HG03439 (cell line): ENCODE measurements at regions not wholly inside any gene's neighbourhood (a gene's known extent, or its start where the extent isn't known, plus 50 kb on each side); places are given as distances from the start of the nearest gene placed in this dataset.
"Not testable (repeated sequence)": the region's sequence is repeated elsewhere in the genome, so short reads cannot be mapped to it uniquely, and the experiment has no call there.

Source experiments
- ATAC-seq: cut with Tn5 transposase; IDR thresholded peaks from one replicate; pipeline ENCODE4 v1.9.1; 2021; ENCODE audit warnings: mild to moderate bottlenecking, moderate library complexity; ENCODE audit not compliant: unreplicated experiment

DNA sequence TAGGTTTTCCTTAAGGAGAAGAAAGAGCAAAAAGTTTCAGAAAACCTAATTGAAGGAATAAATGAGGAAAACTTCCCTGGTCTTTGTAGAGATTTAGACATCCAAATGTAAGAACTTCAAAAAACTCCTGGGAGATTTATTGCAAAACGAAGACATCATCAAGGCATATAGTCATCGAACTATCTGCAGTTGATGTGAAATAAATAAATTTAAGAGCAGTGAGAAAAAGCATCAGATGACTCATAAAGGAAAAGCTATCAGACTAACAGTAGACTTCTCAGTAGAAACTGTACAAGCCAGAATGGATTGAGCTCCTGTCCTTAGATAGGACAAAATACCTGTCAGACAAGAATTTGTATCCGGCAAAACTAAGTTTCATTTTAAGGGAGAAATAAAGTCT is 569.4 kb upstream of the ADAMTS5 start:
- no peak for ATAC-seq

DNA sequence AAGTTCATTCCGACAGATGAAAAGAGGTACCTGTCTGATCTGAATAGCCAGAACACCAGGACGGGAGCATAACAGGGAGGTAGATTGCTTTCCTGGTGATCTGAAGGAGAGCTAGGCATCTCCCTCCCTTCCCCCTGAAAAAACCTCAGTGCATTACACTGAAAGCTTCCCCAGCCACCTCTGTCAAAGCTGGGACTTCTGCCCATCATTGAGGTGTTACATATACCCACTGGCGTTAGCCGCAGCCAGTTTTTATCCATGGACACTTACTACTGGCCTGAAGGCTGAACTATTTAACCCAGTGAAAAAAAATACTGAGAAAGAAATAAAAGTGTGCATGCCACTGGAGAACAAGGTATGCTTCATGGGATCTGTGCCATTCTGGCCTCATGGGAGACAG is 568.3 kb upstream of the ADAMTS5 start:
- no peak for ATAC-seq

DNA sequence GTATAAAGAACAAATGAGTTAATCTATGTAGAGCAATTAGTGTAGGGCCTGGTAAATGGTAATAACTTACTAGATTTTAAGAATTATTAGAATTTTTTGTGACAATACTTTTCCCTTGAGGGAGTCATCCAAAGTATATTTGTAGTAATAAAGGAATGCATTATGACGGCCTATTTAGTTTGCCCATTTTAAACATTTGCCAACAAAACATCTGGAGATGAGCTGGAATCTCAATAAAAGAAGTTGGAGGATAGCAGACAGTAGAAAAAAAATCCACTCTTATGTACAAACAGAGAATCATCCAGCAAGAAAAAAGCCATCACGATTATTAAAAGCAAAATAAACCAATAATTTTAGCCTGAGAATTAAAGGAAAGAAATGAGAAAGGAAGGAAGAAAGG is 567.3 kb upstream of the ADAMTS5 start:
- ATAC-seq: no peak

DNA sequence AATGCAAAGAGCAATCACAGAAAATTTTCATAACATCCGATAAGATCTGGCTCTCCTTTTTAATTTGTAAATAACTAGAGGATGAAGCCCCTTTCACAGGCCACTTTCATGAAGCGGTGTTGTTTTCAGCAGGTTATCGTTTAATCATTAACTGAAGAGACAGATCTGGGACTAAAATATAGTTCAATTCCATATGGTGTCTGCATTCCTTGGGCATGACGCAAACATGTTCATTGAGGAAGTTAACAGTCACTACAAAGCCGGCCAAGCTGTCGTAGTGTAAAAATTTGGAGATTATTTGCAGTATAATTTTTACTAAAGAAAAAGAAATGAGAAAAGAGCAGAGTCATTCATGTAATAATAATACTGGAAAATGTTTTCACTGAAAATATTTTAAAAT is 565.2 kb upstream of the ADAMTS5 start:
- no peak for ATAC-seq

DNA sequence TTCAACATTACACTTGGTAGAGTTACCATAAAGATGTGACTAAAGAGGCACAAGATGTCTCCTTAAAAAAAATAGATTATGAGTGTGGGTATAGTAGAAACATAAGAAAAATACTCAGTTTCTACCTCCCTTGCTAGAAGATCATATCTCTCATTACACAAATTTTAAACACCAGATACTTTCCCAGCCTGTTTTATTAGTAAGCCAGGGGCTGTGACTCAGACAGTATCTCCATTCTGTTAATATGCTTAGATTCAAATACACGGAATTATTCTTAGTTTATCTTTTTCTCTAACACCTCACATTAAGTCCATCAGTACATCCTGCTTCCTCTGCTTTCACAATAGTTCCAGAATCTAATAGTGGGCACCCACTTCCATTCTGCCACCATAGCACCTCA is 561.8 kb upstream of the ADAMTS5 start:
- no peak for ATAC-seq

DNA sequence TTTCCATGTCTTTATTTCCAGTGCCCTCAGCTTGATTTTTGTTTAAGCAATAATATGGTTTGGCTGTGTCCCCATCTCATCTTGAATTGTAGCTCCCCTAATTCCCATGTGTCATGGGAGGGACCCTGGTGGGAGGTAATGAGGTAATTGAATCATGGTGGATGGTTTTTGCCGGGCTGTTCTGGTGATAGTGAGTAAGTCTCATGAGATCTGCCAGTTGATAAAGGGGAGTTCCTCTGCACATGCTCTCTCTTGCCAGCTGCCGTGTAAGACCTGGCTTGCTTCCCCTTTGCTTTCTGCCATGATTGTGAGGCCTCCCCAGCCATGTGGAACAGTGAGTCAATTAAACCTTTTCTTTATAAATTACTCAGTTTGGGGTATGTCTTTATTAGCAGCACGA is 559.6 kb upstream of the ADAMTS5 start:
- no peak for ATAC-seq

DNA sequence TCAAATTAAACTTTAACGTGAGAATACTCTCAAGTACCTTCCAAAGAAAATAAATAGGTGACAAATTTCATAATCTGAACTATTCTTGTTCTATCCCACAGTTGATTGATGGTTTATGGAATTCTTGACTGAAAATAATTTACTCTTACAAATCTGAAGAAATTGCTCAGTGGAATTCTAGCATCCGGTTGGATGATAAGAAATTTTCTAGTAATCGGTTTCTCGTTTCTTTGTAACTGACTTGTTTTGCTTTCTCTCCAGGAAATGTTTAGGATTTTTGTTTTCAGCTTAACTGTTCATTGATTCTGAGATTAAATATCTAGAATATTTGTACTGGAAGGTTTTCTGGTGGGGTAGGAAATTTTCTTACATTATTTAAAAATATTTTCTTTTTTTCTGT is 558.9 kb upstream of the ADAMTS5 start:
- ATAC-seq: no peak

DNA sequence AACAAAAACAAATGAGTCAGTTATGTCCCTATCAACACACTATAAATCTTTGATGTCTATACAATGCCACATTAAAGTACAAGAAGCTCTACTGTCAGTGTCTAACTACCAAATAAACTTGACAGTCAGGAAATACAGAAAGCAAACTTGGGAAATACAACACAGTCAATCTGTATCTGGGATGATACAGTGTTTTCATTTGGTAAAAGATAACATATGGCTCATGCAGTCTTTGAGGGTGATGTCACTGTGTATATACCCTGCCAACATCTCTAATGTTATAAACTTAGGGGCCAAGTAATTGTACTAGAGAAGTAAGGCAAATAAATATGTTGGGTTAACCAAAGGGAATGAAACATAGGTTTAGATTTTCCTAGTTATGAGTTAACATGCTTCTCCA is 552.5 kb upstream of the ADAMTS5 start:
- ATAC-seq: no peak

DNA sequence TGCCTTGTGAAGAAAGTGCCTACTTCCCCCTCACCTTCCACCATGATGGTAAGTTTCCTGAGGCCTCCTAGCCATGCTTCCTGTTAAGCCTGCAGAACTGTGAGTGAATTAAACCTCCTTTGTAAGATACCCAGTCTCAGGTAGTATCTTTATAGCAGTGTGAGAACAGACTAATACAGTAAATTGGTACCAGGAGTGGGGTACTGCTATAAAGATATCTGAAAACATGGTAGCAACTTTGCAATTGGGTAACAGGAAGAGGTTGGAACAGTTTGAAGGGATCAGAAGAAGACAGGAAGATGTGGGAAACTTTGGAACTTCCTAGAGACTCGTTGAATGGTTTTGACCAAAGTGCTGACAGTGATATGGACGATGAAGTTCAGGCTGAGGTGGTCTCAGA is 550.3 kb upstream of the ADAMTS5 start:
- ATAC-seq: not testable (repeated sequence)

DNA sequence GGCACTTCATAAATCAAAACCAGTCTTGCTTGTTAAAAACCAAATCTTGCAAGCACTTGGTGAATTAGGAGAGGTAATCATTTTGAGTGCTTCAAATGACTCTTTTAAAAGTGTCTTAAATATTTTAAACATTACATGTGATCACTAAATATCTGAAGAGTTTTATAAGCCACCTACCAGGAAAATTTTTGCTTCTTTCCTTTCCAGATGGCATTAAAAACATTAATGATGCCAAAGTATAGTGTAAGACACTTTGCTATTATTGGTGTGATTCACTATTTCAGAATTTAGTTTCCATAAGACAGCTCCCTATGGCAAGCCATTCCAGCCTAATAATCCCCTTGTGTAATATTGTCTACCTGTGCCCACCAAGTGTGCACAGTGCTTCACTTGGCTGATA is 548.8 kb upstream of the ADAMTS5 start:
- ATAC-seq: no peak

DNA sequence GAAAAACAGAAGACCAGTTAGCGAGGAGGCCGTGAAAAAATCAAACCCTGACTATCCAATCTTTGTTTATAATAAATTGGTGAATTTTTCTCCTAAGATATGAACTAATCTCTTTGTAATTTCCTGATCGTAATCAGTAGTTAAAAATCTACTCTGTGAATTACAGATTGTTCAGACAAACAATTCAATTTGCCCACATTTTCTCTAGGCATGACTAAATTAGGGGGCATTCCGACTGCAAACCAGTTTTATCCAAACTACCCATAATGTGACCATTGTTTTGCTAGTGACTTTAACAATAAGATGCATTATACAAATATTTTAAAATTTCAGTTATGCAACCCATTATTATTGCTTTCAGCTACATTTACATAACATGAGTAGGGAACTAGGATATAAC is 546.9 kb upstream of the ADAMTS5 start:
- ATAC-seq: no peak

DNA sequence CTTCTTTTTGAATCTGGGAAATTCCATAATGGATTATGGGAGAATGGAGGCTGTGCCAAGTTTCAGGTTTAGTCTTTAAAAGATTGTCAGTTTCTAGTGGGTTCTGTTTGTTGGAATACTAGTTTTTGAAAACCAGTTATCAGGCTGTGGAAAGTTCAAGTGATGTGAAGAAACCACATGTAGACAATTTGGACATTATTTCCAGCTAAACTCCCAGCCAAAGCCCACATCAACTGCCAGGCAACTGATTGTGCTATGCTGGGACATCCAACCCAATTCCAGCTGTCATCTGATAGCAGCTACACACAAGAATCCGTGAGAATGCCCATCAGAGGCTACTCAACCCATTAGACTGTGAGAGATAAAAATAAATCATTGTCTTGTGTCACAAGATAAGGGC is 546.1 kb upstream of the ADAMTS5 start:
- no peak for ATAC-seq

DNA sequence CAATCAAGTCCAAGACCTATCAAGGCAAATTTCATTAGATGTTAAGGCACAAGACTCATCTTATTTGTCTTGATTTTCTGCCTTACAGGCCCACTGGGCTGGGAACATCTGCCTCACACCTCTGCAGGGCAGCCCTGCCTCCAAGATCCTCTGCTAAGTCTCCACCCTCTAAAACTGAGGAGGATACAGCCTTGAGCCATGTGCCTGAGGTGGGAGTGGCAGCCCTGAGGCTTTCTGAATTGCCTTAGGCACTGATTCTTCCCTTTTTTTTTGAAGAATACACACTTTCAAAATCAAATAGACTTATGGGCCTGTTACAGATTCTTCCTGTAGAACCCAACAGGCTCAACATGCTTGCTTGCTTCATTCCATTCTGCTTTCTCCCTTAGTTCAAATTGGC is 544.3 kb upstream of the ADAMTS5 start:
- ATAC-seq: no peak

DNA sequence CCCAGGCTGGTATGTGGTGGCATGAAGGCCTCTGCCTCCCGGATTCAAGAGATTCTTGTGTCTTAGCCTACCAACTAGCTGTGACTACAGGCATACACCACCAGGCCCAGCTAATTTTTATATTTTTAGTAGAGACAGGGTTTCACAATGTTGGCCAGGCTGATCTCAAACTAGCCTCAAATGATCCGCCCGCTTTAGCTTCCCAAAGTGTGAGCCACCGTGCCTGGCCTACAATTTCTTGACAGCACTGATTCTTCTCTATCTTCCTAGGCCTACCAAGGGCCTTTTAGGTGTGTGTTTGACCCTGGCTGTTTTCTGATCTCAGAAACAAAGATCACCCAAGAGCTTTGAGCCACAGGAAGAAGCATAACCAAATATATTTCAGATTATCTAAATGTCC is 540.8 kb upstream of the ADAMTS5 start:
- no peak for ATAC-seq

DNA sequence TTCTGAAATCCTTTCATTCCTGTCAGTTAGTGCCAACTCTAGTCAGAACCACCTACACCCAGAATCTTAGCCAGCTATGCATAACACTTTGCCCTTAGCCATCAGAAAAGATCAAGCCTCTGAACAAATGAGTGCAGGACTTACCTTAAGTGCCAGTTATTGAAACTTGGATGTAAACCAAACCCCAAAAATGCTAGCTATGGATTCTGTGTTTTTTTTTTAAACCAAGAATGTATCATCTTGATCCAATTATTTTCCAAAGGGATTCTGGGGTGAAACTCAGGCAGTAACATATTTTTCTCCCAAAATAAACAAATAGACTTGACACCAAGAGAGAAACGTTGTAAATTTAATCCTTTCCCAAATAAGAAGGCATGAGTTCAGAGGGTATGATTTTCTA is 538.6 kb upstream of the ADAMTS5 start:
- ATAC-seq: no peak

DNA sequence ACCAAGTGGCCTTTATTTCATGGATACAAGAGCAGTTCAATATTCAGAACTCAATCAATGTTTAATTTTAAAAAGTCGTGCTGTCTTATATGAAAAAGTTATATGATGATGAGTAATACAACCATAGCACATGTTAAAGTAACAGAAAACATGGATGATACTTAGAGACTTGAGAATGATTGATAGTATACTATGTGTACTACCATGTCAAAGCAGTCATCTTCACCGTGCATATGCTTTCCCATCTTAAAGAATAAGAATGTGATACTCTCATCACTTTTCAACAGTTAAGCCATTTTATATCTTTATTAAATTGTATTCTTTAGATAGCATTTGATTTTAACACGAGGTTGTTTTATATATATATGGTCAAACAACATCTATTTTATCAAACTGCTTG is 535.9 kb upstream of the ADAMTS5 start:
- ATAC-seq: no peak

DNA sequence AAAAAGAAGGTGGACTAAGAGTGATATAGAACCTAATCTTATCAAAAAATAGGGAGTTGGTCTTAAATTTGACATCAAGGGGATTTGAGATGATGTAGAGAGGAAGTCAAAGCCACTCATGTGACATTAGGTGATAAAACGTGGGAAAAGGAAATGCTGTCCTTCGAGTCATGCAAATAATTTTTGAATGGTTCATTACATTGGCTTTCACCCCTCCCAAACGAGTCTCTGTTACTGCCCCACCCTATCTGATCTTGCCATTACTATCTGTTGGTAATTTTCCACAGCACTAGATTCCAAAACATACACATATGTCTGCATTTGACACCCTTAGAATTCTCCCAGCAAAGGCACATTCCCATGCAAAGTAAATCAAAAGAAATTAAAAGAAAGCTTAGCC is 531.1 kb upstream of the ADAMTS5 start:
- ATAC-seq: no peak

DNA sequence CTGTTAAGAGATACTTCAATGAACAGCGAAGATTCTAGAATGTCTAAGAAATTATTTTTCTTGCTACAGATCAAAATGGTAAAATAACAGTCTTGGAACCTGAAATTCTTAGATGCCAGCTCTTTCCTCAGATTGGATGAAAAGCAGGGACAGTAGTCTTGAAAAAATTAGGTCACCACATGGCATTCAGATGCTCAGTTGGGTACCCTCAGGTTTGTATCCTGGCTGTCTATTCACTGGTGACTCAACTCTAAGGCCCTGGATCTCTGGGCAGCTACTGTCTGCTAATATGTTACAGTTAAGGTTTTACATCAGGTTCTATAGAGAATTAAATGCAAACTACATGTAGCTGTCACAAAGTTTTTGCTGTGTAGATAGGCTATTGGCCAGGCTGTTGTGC is 528.9 kb upstream of the ADAMTS5 start:
- no peak for ATAC-seq

DNA sequence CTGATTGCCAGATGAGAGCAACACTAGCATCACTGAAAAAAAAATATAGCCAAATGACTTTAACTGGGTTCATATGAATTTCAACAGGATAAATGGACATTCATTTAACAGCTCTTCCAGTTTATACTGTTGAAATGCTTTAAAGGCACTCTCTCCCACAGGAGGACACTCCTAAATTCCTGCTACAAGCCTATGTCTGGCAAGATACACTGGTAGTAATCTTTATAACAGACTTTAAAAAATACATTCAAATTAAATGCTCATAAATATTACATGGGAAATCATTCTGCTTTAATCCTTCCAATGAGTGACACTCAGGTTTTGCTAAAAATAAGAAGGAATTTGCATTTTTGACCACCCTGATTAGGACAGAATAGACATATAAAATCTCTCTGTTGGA is 526.7 kb upstream of the ADAMTS5 start:
- ATAC-seq: no peak

DNA sequence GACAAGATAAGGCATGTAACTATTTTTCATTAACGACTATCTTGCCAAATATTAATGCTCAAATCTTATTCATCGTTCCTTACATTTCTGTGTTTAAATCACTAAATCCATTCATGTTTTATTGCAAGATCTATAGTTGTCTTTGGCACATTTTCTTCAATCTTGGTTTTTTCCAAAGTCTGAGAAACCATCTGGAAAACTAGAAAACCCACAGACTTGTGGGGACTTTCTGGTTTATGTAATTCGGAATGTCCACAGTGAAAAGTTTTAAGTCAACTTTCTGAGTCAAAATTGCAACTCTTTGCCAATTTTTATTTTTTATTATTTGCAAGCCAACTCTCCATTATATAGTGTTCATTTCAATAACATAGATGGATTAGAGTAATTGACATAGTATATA is 520.8 kb upstream of the ADAMTS5 start:
- no peak for ATAC-seq

DNA sequence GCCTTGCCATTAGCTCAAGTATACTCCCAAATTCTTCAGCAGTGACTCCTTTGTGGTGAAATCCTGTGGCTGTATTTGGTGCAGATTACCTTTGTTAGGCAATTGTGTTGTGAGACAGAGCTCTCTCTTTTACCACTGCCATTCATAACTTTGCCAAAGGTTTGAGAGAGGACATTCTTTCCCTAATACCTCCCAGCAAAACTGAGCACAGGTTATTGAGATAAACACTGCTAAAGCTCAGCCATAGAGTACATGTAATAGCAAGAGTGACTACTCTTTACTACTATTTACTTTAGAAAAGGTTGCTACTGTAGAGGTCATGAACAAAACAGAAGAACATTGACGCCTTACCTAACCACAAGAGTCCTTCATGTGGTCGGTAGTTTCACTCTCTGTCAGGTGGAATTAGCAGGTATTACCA is 514.0 kb upstream of the ADAMTS5 start:
- ATAC-seq: no peak

DNA sequence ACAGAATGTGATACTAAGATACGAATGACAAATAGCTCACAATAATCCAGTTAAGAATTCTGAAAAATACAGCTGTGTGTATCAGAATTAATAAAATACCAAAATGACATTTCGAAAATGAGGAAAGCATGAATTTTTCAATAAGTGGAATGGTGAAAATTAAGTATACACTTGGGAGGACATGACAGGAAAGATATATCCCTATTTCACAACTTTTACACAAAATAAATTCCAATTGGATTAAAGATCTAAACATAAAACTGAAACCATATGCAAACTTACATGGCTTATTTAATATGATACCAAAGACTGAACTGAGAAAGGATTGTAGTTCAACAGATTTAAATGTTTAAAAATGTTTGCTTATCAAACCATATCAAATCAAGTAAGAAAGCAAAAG is 510.4 kb upstream of the ADAMTS5 start:
- no peak for ATAC-seq

DNA sequence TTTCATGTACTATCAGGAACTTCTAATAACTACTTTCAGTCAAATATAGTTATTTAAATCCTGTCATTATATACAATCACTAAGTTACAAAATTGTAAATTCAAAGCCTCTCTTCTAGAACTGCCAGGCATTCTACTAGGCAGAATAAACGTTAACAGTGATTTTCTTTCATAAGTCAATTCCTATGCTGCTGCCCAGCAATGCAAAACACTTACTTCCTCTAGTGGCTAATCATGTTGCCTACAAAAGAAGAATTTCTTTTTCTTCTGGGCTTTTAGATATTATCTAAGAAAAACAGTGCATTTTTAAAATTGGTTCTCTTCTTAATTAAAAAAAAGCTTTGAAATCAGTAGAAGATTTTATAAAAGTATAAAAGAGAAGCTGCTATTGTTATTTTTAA is 509.8 kb upstream of the ADAMTS5 start:
- ATAC-seq: no peak

DNA sequence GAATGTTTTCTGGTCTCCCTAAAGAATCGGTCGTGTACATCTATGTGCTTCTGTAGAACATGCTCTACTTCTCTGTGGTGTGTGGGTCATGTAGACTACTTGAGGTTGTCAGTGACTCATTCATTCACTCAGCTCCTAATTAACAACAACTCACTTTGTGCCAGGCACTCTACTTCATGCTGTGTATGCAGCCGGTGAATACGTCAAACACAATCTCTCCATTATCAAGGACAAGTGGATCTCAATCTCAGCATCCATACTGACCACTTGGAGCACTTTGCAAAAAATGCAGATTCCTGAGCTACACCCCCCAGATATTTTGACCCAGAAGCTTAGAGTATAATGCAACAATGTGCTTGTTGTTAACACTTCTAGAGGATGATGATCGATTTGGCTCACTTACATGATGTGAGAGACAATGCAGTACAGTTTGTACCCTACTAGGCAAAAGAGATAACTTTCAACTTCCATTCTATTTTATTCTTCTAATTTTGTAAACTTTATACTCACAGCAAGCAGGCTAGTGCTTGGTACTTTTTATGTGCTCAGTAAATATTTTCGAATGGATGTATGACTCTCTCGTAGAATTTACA is 508.6 kb upstream of the ADAMTS5 start:
- ATAC-seq: no peak
